Activated T-helper 1 cell treated with anti-CD3 and anti-CD28 coated beads, Interleukin-12 subunit alpha, Interleukin-12 subunit beta, Interleukin-2, Interleukin-4 antibody, amounts not matched to agents 30 ng/mL and 10 ng/mL and 1 ng/mL, durations not matched to agents 14 hours and 24 hours and 36 hours (primary cell): ENCODE measurements at regions not wholly inside any gene's neighbourhood (a gene's known extent, or its start where the extent isn't known, plus 50 kb on each side); places are given as distances from the start of the nearest gene placed in this dataset.
"Not testable (repeated sequence)": the region's sequence is repeated elsewhere in the genome, so short reads cannot be mapped to it uniquely, and the experiment has no call there.

Experiments
- DNase-seq: peaks from one replicate; pipeline ENCODE4 v3.0.0; 2021; ENCODE audit warnings: low spot score
- H3K27ac Mint-ChIP-seq: one replicate; pipeline ENCODE4 v1.8.0; 2021; ENCODE audit warnings: mild to moderate bottlenecking, mixed read lengths
- H3K27me3 Mint-ChIP-seq: one replicate; pipeline ENCODE4 v1.8.0; 2022; ENCODE audit warnings: mild to moderate bottlenecking, moderate library complexity, mixed read lengths; ENCODE audit not compliant: insufficient read depth
- H3K36me3 Mint-ChIP-seq: one replicate; pipeline ENCODE4 v1.8.0; 2021; ENCODE audit warnings: low read depth, mixed read lengths
- H3K4me1 Mint-ChIP-seq: one replicate; pipeline ENCODE4 v1.8.0; 2021; ENCODE audit warnings: low read depth, mixed read lengths
- H3K4me3 Mint-ChIP-seq: one replicate; pipeline ENCODE4 v1.8.0; 2021; ENCODE audit warnings: mild to moderate bottlenecking, moderate library complexity, mixed read lengths
- H3K9me3 Mint-ChIP-seq: one replicate; pipeline ENCODE4 v1.8.0; 2021; ENCODE audit warnings: mixed read lengths
- intact Hi-C: fragments of 100-400 bp; cut with micrococcal nuclease; formaldehyde crosslinking; loops from one replicate; pipeline ENCODE4 v1.15.1; 2024

DNA sequence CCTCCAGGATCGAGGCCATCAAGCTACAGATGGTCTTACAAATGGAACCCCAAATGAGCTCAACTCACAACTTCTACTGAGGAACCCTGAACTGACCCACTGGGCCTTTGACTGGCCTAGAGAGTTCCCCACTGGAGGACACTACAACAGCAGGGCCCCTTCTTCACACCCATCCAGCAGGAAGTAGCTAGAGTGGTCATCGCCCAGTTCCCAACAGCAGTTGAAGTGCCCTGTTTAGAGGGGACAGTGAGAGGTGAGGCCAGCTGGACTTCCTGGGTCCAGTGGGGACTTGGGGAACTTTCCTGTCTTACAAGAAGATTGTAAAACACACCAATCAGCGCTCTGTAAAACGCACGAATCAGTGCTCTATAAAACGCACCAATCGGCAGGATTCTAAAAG is 247.9 kb upstream of the BTG1 start:
- DNase-seq, result no peak
- intact Hi-C loops, result no loop called here

DNA sequence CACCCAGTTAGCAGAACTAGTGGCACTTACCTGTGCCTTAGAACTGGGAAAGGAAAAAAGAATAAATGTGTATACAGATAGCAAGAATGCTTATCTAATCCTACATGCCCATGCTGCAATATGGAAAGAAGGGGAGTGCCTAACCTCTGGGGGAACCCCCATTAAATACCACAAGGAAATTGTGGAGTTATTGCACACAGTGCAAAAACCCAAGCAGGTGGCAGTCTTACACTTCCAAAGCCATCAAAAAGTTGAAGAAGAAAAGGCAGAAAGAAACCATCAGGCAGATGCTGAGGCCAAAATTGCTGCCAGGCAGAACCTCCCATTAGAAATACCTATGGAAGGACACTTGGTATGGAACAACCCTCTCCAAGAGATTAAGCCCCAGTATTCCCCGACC is 246.1 kb upstream of the BTG1 start:
- DNase-seq, result not testable (repeated sequence)
- intact Hi-C loops, result loop anchor here (1.0 to 2.0 kb wide), 2 partner anchors 13 to 175 kb away; no protein-coding TSS in a partner anchor

More for the DNA sequence above, 247.9 kb upstream of the BTG1 start:
- Mint-ChIP-seq H3K27me3 (no peaks in the 10 kb centered on the region), H3K4me3 (no peak overlapping the region), H3K36me3 (peaks cover 30% of the 10 kb centered on the region), H3K9me3 (peaks cover 43% of the 10 kb centered on the region), H3K27ac (no peak overlapping the region), H3K4me1 (peaks cover 48% of the 10 kb centered on the region)

DNA sequence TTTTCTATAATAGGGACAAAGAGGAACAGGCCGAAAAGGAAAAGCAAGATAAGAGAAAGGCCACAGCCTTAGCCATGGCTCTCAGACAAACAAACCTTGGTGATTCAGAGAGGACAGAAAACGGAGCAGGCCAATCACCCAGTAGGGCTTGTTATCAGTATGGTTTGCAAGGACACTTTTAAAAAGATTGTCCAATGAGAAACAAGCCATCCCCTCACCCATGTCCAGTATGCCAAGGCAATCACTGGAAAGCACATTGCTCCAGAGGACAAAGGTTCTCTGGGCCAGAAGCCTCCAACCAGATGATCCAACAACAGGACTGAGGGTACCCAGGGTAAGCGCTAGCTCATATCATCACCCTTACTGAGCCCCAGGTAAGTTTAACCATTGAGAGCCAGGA is 243.8 kb upstream of the BTG1 start:
- Mint-ChIP-seq H3K27me3 (no peaks in the 10 kb centered on the region), H3K27ac (no peak overlapping the region), H3K36me3 (peaks cover 17% of the 10 kb centered on the region), H3K9me3 (peaks cover 31% of the 10 kb centered on the region), H3K4me1 (peaks cover 21% of the 10 kb centered on the region), H3K4me3 (no peak overlapping the region)
- intact Hi-C loops, result no loop called here
- DNase-seq, result no peak

More for the DNA sequence above, 246.1 kb upstream of the BTG1 start:
- peaks cover 28% of the 10 kb centered on the region for H3K36me3 Mint-ChIP-seq
- H3K27me3 Mint-ChIP-seq, H3K27ac Mint-ChIP-seq, H3K4me3 Mint-ChIP-seq: not testable (repeated sequence)
- peaks cover 43% of the 10 kb centered on the region for H3K9me3 Mint-ChIP-seq
- peaks cover 41% of the 10 kb centered on the region for H3K4me1 Mint-ChIP-seq

DNA sequence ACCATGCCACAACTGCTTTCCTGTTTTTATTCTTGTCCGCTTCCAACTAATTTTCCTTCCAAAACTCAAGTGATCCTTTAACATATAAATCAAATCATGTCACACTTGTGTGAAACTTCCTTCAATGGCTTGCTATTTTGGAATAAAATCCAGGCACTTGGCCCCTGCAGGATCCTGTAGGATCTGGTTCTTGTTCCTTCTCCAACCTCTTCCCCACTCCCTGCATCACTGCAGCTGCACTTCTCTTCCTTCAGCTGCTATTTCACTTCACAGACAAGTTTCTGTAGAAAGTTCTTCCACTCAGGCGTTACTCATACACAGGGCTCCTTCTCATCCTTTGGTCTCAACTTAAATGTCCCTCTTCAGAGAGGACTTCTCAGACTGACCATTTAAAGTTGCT is 239.7 kb upstream of the BTG1 start:
- Mint-ChIP-seq H3K4me1 (peaks cover 21% of the 10 kb centered on the region), H3K36me3 (peaks cover 4% of the 10 kb centered on the region), H3K27ac (no peak overlapping the region), H3K4me3 (no peak overlapping the region), H3K27me3 (no peaks in the 10 kb centered on the region), H3K9me3 (no peaks in the 10 kb centered on the region)
- DNase-seq, result no peak
- intact Hi-C loops, result no loop called here

DNA sequence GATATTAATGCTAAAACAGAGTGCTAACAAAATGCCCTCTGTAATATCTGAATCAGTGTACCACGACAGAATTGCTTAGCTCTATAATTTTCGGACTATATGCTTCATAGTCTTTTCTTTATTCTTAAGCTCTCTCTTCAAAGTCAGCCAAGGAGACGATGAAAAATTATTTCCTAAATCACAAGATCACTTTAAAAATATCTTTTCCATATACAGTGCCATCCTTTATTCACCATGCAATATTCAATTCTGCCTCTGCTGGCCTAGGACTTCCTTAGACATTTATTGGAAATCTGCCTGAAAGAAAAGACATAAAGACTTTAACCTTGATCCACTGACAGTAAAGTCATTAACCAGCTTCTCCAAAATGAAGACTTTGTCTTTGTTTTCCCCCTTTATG is 238.9 kb upstream of the BTG1 start:
- Mint-ChIP-seq H3K9me3 (no peaks in the 10 kb centered on the region), H3K27me3 (no peaks in the 10 kb centered on the region), H3K4me3 (no peak overlapping the region), H3K36me3 (peaks cover 4% of the 10 kb centered on the region), H3K27ac (no peak overlapping the region), H3K4me1 (peaks cover 26% of the 10 kb centered on the region)
- no peak for DNase-seq
- intact Hi-C loops, result no loop called here

DNA sequence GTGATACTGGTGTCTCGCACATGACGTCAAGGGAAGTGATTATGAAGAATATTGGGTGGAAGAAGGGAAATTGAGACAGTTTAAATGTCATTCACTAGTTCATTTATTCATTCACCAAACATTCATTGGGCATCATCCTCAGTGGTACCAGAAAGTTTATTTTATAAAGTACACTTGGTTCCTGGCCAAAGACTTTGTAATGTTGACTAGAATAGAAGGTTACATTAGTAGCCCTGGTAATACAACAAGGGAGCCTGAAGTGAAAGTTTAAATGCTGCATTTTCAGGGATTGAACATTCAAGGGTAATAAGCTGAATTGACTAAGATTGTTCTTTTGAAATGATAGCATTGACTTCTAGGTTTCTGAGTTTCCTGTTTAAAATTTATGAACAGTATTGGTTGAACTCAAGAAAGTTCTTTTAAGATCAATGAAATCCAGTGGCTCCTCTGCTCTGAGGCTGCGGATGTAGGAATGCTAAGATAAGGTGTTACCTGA is 236.8 kb upstream of the BTG1 start:
- no peak overlapping the region for H3K4me3 Mint-ChIP-seq
- intact Hi-C loops, result no loop called here
- DNase-seq, result no peak
- peaks cover 8% of the 10 kb centered on the region for H3K9me3 Mint-ChIP-seq
- peaks cover 4% of the 10 kb centered on the region for H3K36me3 Mint-ChIP-seq
- H3K27me3 Mint-ChIP-seq, result no peaks in the 10 kb centered on the region
- peaks cover 44% of the 10 kb centered on the region for H3K4me1 Mint-ChIP-seq
- no peak overlapping the region for H3K27ac Mint-ChIP-seq

DNA sequence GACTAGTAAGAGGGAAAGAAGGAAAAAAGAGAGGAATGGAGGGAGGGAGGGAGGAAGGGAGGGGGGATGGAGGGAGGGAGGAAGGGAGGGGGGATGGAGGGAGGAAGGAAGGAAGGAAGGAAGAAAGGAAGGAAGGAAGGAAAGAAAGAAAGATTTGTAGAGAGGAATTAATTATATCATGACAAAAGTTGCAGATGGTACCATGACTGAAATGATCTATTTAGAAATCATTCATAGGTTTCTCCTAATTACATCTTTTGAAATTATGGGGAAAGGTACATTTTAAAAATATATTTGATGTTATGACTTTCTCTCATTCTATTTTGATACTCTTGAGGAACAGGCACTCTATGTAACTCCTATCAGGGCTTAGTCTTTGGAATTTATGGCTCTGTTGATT is 236.2 kb upstream of the BTG1 start:
- intact Hi-C loops, result no loop called here
- peaks cover 41% of the 10 kb centered on the region for H3K4me1 Mint-ChIP-seq
- peaks cover 4% of the 10 kb centered on the region for H3K36me3 Mint-ChIP-seq

DNA sequence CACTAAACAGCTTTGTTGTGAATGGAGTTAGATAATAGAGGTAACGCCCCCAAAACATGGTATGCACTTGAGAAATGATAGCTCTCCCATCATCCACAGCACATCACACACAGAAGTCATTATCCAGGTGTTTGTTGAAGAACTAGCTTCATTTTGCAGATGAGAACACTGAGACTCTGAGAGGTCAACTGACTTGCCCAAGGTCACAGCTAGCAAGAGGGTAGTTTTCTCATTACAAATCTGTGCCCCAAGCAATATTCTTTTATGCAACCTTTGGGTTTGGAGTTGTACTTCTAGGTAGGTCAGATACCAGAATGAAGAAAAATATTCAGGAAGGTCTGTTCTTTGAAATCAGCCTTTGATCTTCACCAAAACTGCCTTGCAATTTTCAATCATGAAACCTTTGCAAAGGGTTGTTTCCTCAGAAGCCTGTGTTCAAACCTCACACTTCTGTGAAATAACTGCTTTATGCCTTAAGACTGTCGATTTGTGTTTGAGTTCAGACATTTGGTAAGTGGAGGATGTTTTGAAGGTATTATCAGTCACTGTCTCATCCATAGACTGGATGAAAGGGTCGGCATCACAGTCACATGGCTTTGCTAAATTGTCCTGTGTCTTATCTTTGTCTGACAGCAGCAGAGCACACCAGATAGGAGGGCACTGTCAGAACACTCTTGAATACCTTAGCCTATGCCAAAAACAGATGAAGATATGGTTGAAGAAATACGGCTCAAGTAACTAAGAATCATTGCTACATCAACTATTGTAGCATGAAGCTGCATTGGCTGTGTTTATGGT is 233.2 kb upstream of the BTG1 start:
- peak overlapping the region; percentile 0 for H3K4me3 Mint-ChIP-seq
- no peak for DNase-seq
- intact Hi-C loops, result no loop called here
- peaks cover 40% of the 10 kb centered on the region for H3K4me1 Mint-ChIP-seq
- H3K27ac Mint-ChIP-seq, result peak overlapping the region; percentile 26
- peaks cover 8% of the 10 kb centered on the region for H3K9me3 Mint-ChIP-seq
- no peaks in the 10 kb centered on the region for H3K27me3 Mint-ChIP-seq
- H3K36me3 Mint-ChIP-seq, result peaks cover 5% of the 10 kb centered on the region

More for the DNA sequence above, 236.2 kb upstream of the BTG1 start:
- Mint-ChIP-seq H3K9me3 (peaks cover 8% of the 10 kb centered on the region), H3K27ac (no peak overlapping the region), H3K27me3 (no peaks in the 10 kb centered on the region), H3K4me3 (no peak overlapping the region)
- no peak for DNase-seq

DNA sequence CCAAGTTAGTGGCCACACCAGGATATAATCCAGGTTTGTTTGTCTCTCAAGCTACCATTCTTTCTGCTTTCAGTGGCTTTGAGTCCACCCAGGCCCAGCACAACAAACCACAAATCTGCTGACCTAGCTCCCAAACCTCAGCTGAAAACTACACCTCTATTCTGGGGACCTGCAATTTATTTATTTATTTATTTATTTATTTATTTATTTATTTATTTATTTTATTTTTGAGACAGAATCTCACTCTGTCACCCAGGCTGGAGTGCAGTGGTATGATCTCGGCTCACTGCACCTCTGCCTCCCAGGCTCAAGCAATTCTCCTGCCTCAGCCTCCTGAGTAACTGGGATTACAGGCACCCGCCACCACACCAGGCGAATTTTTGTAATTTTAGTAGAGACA is 229.9 kb upstream of the BTG1 start:
- H3K27ac Mint-ChIP-seq, H3K27me3 Mint-ChIP-seq, DNase-seq, H3K36me3 Mint-ChIP-seq, intact Hi-C loops, H3K4me3 Mint-ChIP-seq: not testable (repeated sequence)
- H3K9me3 Mint-ChIP-seq, result peaks cover 15% of the 10 kb centered on the region
- peaks cover 29% of the 10 kb centered on the region for H3K4me1 Mint-ChIP-seq

DNA sequence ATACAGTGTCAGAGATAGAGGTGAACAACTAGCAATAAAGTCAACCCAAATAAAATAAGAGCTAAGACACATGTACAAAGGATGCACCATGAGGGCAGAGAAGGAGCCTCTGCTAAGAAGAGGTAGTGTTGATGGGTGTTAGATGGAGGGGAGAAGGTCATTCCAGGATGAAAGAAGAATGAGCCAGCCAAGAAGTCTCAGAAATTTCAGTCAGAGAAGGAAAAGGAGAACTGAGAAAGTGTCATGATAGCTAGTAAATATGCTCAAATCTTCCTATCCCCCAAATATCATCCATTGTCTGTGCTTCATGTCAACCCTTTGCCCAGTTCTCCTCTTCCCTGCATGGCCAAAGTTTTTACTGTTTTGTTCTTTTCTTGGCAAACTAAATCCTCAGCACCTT is 225.2 kb upstream of the BTG1 start:
- Mint-ChIP-seq H3K27ac (no peak overlapping the region), H3K9me3 (peaks cover 11% of the 10 kb centered on the region), H3K4me1 (peaks cover 6% of the 10 kb centered on the region), H3K36me3 (peaks cover 8% of the 10 kb centered on the region), H3K4me3 (no peak overlapping the region), H3K27me3 (no peaks in the 10 kb centered on the region)
- no peak for DNase-seq
- intact Hi-C loops, result no loop called here

DNA sequence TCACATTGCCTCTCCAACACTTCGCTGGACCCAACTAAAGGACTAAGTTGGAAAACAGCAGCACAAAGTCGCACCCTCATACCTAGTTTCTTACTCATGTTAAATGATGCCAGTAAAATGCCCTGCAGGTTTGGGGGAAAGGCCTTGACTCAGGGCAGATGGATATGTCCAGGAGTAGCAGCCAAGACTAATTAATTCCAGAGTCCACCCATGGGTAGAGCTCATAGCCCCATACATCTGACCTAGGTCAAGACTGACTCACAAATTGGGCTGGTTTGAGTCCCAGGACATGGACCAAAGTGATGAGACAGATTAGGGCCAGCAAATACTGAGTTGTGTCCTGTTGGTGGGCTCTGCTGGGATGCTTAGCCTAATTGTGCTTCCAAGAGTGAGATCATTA is 224.0 kb upstream of the BTG1 start:
- Mint-ChIP-seq H3K4me1 (peaks cover 13% of the 10 kb centered on the region), H3K36me3 (peaks cover 7% of the 10 kb centered on the region), H3K27me3 (no peaks in the 10 kb centered on the region), H3K9me3 (peaks cover 11% of the 10 kb centered on the region), H3K4me3 (no peak overlapping the region), H3K27ac (no peak overlapping the region)
- DNase-seq, result no peak
- intact Hi-C loops, result no loop called here

DNA sequence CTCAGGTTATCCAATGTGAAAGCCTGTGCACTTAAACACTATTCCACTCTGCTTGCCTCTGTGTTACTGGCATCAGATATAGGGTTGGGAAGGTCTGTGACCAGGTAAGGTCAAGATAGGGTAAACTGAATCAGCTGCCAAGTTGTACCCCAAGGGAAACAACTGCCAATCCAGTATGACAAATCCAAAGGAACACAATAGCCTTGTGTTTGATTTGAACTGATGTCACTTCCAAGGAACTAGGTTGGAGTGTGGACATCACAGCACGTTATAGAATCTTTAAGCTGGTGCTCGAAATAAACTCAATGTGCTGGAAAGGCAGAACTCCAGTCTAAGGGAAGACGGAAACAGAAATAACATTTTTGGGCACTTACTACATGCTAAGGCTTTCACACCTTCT is 223.4 kb upstream of the BTG1 start:
- H3K27me3 Mint-ChIP-seq, result no peaks in the 10 kb centered on the region
- peaks cover 11% of the 10 kb centered on the region for H3K9me3 Mint-ChIP-seq

DNA sequence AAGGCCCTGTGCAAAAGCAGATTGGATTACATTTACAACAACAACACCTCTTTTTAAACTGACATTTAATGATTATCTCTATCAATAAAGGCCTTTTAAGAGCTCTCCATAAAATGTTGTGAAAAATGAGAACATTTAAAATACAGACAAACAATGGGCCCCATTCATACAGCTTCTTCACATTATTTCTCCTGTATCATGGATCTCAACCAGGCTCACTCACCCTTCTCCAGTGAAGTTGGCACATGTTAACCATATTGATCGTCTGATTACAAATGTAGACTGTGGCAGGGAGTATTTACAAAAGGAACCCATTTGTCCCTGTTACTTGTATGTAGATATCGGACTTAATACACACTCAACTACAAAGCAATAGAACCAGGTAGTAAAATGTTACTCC is 220.2 kb upstream of the BTG1 start:
- DNase-seq, result no peak
- peaks cover 25% of the 10 kb centered on the region for H3K9me3 Mint-ChIP-seq
- H3K27me3 Mint-ChIP-seq, result no peaks in the 10 kb centered on the region
- peaks cover 12% of the 10 kb centered on the region for H3K36me3 Mint-ChIP-seq
- H3K27ac Mint-ChIP-seq, result no peak overlapping the region
- peaks cover 45% of the 10 kb centered on the region for H3K4me1 Mint-ChIP-seq
- intact Hi-C loops, result no loop called here
- H3K4me3 Mint-ChIP-seq, result no peak overlapping the region

More for the DNA sequence above, 223.4 kb upstream of the BTG1 start:
- Mint-ChIP-seq H3K4me1 (peaks cover 18% of the 10 kb centered on the region), H3K4me3 (no peak overlapping the region), H3K36me3 (peaks cover 7% of the 10 kb centered on the region), H3K27ac (no peak overlapping the region)
- DNase-seq, result no peak
- intact Hi-C loops, result no loop called here
